ENCODE measurements at regions not wholly inside any gene's neighbourhood (a gene's known extent, or its start where the extent isn't known, plus 50 kb on each side); places are given as distances from the start of the nearest gene placed in this dataset.
"Not testable (repeated sequence)": the region's sequence is repeated elsewhere in the genome, so short reads cannot be mapped to it uniquely, and the experiment has no call there.

- no peak for DNase-seq
Observed at GRCh38 chr13:90800082-90800746, 547.3 kb upstream of the MIR17HG start.

- no peak for DNase-seq
Observed at GRCh38 chr13:90801621-90802020, 545.9 kb upstream of the MIR17HG start.

GRCh38 chr13:90803210-90803609 is 544.3 kb upstream of the MIR17HG start:
- no peak for DNase-seq

GRCh38 chr13:90806016-90806615 is 541.4 kb upstream of the MIR17HG start:
- no peak for DNase-seq

- no peak for DNase-seq
Observed at GRCh38 chr13:90806892-90807291, 540.6 kb upstream of the MIR17HG start.

- DNase-seq: no peak
Observed at GRCh38 chr13:90808838-90809237, 538.6 kb upstream of the MIR17HG start.

- DNase-seq: no peak
Observed at GRCh38 chr13:90824032-90824431, 523.5 kb upstream of the MIR17HG start.

- no peak for DNase-seq
Observed at GRCh38 chr13:90826688-90827087, 520.8 kb upstream of the MIR17HG start.

- DNase-seq: no peak
Observed at GRCh38 chr13:90830782-90831181, 516.7 kb upstream of the MIR17HG start.

GRCh38 chr13:90833951-90834350 is 513.5 kb upstream of the MIR17HG start:
- no peak for DNase-seq

GRCh38 chr13:90834700-90835099 is 512.8 kb upstream of the MIR17HG start:
- DNase-seq: no peak

GRCh38 chr13:90835826-90836225 is 511.7 kb upstream of the MIR17HG start:
- DNase-seq: no peak

GRCh38 chr13:90838317-90838960 is 509.0 kb upstream of the MIR17HG start:
- no peak for DNase-seq

- DNase-seq: no peak
Observed at GRCh38 chr13:90839061-90839460, 508.4 kb upstream of the MIR17HG start.

- DNase-seq: no peak
Observed at GRCh38 chr13:90846936-90847335, 500.6 kb upstream of the MIR17HG start.

GRCh38 chr13:90853666-90854065 is 493.8 kb upstream of the MIR17HG start:
- not testable (repeated sequence) for DNase-seq

GRCh38 chr13:90857921-90858320 is 489.6 kb upstream of the MIR17HG start:
- no peak for DNase-seq

- no peak for DNase-seq
Observed at GRCh38 chr13:90866006-90866405, 481.5 kb upstream of the MIR17HG start.

GRCh38 chr13:90867336-90867683 is 480.2 kb upstream of the MIR17HG start:
- peak; percentile 59 for DNase-seq

- peak; percentile 19 for DNase-seq
Observed at GRCh38 chr13:90868321-90868920, 479.1 kb upstream of the MIR17HG start.

- DNase-seq: no peak
Observed at GRCh38 chr13:90869580-90869979, 477.9 kb upstream of the MIR17HG start.

GRCh38 chr13:90872491-90873025 is 474.9 kb upstream of the MIR17HG start:
- DNase-seq: no peak

GRCh38 chr13:90880790-90881189 is 466.7 kb upstream of the MIR17HG start:
- DNase-seq: no peak

GRCh38 chr13:90882551-90882950 is 464.9 kb upstream of the MIR17HG start:
- no peak for DNase-seq

Measured in activated CD4-positive, alpha-beta T cell treated with anti-CD3 and anti-CD28 coated beads, Interleukin-2, Interleukin-6, amounts not matched to agents 100 ng/mL and 50 ng/mL, durations not matched to agents 16 hours and 8 hours (primary cell).